Esophagus muscularis mucosa (tissue), 4 donors: ENCODE measurements at regions not wholly inside any gene's neighbourhood (a gene's known extent, or its start where the extent isn't known, plus 50 kb on each side); places are given as distances from the start of the nearest gene placed in this dataset.
"Not testable (repeated sequence)": the region's sequence is repeated elsewhere in the genome, so short reads cannot be mapped to it uniquely, and the experiment has no call there.

Experiments used
- EP300 ChIP-seq: sonication (generic); formaldehyde crosslinking; IDR thresholded peaks from one replicate; pipeline ENCODE4 v1.6.1; 2017; ENCODE audit warnings: antibody characterized with exemption
- POLR2A ChIP-seq: fragments of 450-650 bp; IDR thresholded peaks from one replicate; pipeline ENCODE4 v1.6.1; 2017; ENCODE audit warnings: antibody characterized with exemption, moderate library complexity, mild to moderate bottlenecking, low read depth
- POLR2AphosphoS5 ChIP-seq, 2 donors: sonication (generic); formaldehyde crosslinking; IDR thresholded peaks; one replicate each; pipeline ENCODE4 v1.6.1; 2017; ENCODE audit warnings: antibody characterized with exemption in 2 of 2
- TF ChIP-seq, protein P1 (sequence below), 3 experiments: fragments of 200-600 bp in 2 of 3; fragments of 450-650 bp in 1 of 3; sonication (generic) in 2 of 3; IDR thresholded peaks; one replicate each; pipeline ENCODE4 v1.5.1; 2017 to 2019; ENCODE audit warnings: antibody characterized with exemption in 3 of 3, mild to moderate bottlenecking in 2 of 3, moderate library complexity in 1 of 3

DNA sequence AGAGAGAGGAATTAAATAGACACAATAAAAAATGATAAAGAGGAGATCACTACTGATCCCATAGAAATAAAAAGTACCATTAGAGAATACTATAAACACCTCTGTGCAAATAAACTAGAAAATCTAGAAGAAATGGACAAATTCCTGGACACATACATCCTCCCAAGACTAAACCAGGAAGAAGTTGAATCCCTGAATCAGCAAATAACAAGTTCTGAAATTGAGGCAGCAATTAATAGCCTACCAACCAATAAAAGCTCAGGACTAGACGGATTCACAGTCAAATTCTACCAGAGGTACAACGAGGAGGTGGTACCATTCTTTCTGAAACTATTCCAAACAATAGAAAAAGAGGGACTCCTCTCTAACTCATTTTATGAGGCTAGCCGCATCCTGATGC is 862.7 kb upstream of the NRXN1 start:
- TF ChIP-seq, protein P1, sequence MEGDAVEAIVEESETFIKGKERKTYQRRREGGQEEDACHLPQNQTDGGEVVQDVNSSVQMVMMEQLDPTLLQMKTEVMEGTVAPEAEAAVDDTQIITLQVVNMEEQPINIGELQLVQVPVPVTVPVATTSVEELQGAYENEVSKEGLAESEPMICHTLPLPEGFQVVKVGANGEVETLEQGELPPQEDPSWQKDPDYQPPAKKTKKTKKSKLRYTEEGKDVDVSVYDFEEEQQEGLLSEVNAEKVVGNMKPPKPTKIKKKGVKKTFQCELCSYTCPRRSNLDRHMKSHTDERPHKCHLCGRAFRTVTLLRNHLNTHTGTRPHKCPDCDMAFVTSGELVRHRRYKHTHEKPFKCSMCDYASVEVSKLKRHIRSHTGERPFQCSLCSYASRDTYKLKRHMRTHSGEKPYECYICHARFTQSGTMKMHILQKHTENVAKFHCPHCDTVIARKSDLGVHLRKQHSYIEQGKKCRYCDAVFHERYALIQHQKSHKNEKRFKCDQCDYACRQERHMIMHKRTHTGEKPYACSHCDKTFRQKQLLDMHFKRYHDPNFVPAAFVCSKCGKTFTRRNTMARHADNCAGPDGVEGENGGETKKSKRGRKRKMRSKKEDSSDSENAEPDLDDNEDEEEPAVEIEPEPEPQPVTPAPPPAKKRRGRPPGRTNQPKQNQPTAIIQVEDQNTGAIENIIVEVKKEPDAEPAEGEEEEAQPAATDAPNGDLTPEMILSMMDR (IDR thresholded peaks at IDR 0.05), result not testable (repeated sequence)
- TF ChIP-seq POLR2AphosphoS5 (IDR thresholded peaks at IDR 0.05); POLR2A; EP300: not testable (repeated sequence)
